Ecto neural progenitor cell (in vitro differentiated cells): ENCODE measurements at regions not wholly inside any gene's neighbourhood (a gene's known extent, or its start where the extent isn't known, plus 50 kb on each side); places are given as distances from the start of the nearest gene placed in this dataset.

Experiments
- DNase-seq: peaks from one replicate; pipeline ENCODE4 v3.0.0-alpha.2; 2018; ENCODE audit warnings: low spot score

DNA sequence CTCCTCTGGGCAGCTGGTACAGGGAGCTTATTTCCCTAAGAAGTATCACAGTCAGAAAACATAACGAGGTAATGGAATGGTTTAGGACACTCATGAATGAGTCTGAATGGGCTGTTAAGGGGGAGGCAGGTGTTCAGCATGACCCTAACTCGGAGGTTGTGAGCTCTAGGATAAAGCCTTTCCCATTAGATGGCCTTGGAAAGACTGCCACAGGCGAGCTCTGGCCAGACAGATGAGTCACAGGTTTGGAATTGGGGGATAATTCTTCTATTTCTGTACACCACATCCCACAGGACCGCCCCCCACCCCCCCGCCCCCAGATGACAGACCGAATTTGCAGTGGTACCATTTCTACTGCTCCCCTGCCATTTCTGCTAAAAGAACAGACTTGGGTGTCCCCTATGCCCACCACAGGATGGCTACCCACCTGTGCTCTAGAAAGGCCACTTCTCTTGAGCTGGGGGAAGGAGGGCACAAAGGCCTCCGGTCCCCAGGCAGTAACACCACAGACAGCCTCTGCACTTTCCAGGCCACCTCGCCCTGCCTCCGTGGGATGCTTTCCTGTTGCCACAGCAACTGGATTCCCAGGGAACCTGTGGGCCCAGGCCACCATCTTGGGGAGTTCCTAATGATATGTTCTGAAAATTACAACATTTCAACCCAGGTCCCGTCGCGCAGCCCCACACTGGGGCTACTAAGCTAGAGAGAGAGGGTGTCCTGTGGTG lies 76.7 kb downstream of the TRIM29 start:
- peak; percentile 54 for DNase-seq

- DNase-seq: no peak
Measured at GRCh38 chr11:120060512-120060911, 77.4 kb downstream of the TRIM29 start.

DNA sequence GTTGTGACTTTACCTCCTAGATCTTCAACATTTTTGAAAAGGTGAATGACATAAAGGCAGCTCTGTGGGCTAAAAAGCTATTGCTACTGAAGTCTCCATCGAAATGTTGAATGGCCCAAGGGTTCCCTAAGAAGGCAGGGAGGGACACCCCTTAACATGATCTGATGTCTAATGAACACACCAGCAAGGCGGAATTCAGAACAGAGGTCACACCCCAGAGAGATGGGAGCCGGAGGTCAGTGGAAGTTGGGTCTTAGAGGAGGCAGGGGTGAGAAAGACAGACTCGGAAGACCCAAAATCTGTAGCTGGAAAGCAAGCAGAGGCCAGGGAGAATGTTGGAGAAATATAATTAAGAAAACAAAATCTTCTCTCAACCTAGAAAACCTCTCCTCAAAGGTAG lies 79.0 kb downstream of the TRIM29 start:
- DNase-seq: no peak

DNA sequence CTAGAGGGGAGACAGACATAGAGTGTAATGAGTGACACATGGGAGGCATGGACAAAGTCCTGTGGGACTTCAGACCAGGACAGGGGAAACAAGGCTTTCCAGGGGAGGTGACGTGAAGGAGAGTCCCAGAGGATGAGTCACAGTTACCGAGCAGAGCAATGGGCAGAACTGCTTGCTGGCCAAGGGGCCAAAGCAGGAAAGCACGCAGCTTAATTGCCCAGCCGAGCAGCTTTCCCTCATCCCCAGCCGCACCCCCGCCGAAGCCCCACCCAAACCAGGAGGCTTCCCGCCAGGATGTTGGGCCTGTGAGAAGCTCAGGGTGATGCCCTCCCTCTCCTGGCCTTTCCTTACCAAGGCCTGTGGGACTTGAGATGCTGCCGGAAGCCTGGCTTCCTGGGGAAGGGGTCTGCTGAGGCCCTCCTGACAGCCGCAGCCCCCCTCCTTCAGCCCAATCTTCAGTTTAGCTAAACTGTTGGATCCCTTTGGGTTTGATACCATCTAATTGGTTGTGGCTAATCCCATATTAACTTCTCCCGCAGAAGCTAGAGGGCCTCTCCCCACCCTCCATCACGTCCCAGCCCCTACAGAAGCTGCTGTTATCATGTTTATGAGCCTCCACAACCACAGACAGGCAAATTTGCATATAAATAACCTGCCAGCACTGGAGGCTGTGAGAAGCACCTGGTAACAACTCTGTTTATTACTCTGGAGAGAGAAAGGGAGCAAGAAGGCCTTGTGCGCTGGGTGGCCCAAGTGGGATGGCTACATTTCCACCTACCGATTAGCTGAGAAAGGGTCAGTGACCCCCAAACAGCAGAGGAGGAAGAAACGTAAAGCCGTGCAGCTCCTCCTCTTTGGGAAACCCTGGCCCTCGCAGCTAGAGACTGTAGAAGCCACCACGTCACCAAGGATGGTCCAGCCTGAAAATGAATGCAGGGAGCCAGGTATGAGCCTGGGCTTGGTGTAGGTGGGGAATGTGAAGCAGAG lies 80.0 kb downstream of the TRIM29 start:
- peak; percentile 60 for DNase-seq

GRCh38 chr11:120057028-120057330 lies 80.9 kb downstream of the TRIM29 start:
- peak; percentile 41 for DNase-seq

DNA sequence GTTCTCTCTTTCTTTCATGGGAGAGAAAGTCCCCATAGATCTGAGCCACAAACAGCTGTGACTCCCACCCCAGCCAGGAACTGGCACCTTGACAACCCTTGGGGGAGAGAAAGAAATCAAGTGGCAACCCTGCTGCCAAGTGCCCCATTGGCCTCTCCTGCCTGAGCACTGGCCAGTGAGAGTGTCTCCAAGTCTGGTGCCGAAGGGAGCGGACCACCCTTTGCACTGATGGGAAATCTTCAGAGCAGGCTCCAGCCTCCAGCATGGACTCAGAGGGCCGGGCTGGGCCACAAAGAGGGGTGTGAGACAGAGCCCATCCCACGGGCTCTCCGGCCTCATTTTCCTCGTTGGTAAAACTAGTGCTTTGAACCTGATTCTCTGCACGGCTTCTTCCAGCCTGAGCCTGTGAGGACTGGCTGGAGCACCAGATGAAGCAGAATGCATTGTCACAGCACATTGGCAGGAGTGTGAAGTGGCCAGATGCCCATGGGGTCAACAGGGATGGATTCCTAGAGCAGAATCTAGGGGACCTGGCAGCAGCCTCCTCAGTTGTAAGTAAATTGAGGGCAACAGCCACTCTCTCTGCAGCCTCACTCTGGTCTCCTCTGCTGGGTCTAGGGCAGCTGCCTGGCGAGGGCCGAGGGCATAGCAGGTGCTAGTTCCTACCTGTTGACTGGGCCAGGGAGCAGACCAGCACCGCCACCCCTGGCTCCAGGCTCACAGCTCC lies 81.4 kb downstream of the TRIM29 start:
- DNase-seq: peak; percentile 43

- peak; percentile 44 for DNase-seq
Measured at GRCh38 chr11:120055646-120056045, 82.3 kb downstream of the TRIM29 start.

DNA sequence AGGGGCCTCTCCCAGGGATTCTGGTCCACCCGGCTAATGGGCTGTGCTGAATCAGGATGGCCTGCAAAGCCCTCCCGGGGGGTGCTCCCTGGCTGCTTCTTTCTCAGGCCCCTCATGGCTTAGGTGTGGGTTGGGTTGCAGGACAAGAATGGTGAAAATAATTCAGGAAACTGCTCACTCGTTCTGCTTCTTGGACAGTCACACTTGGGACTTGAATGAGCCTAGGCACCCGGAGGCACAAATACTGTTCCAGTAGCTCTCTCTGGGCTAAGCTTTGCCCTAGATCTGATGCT lies 83.2 kb downstream of the TRIM29 start:
- DNase-seq: peak; percentile 18

DNA sequence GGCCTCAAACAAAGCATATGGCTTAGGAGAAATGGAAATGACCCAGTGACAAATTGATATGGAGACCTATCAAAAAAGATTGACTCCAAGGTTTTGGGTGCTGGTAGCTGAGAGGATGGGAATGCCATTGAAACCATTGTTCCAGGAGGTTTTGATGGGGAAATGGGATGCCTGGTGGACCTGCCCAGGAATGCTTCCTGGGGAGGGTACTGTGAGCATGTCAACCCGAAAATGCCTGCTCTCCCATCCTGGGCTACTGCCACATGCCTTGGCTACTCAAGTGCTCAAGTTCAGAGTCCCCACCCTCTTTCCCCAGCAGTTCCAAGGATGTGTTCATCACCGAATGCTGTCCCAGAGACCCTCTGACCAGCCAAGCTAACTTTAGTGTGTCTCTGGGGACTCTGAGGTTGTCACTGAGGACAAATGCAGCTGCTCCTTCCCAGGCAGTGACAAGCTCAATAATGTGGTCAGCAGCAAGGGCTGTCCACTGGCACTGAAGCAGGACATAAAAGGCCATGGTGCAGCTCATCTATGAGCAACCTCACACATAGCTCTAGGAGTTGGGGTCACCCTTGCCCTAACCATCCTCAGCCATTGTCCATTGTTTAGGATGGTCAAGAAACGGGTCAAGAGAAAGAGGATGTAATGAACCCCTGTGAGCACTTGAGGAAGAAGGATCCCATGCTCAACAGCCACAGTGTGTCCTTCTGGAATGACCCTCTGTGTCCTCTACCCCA lies 83.7 kb downstream of the TRIM29 start:
- peak; percentile 18 for DNase-seq

- DNase-seq: peak; percentile 17
Measured at GRCh38 chr11:120052196-120052775, 85.6 kb downstream of the TRIM29 start.

GRCh38 chr11:120044011-120044675 lies 93.8 kb downstream of the TRIM29 start:
- peak; percentile 19 for DNase-seq

DNA sequence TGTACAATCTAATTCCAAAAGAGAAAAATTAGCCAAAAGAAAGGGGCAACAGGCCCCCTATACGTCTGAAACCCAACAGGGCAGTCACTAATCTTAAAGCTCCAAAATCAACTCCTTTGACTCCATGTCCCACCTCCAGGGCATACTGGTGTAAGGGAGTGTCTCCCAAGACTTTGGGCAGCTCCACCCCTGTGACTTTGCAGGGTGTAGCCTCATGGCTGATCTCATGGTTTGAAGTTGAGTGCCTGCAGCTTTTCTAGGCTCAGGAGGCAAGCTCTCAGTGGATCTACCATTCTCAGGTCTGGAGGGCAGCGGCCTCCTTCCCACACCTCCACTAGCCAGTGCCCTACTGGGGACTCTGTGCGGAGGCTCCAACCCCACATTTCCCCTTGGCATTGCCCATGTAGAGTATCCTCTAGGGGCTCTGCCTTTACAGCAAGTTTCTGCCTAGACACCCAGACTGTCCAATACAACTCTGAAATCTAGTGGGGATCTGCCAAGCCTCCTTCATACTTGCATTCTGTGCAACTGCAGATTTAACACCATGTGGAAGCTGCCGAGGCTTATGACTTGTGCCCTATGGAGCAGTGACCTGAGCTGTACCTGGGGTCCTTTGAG lies 94.5 kb downstream of the TRIM29 start:
- peak; percentile 24 for DNase-seq

DNA sequence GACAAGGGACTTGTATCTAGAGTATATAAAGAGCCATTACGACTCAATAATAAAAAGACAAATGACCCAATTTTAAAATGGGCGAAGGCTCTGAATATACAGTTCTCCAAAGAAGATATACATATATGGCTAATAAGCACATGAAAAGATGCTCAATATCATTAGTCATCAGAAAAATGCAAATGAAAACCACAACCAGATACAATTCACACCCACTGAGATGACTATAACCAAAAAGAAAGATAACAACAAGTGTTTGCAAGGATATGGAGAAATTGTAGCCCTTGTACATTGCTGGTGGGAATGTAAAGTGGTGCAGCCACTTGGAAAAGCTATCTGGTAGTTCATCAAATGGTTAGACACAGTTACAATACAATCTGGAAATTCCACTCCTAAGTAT lies 96.3 kb downstream of the TRIM29 start:
- DNase-seq: no peak

- peak; percentile 37 for DNase-seq
Measured at GRCh38 chr11:120040151-120040840, 97.6 kb downstream of the TRIM29 start.

GRCh38 chr11:120039039-120039438 lies 98.9 kb downstream of the TRIM29 start:
- no peak for DNase-seq

DNA sequence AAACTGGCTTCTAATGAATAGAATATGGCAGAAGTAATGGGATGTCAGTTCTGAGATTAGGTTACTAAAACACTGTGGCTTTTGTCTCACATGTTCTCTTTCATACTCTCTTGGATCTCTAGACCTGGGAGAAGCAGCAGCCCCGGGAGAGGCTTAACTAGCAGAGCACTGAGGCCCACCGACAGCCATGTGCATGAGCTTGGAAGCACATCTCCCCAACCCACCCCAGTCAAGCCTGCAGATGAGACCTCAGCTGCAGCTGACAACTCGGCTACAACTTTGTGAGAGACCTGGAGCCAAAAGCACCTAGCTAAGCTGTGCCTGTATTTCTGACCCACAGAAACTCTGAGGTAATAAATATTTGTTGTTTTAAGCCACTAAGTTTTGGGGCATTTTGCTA lies 100.8 kb downstream of the TRIM29 start:
- peak; percentile 11 for DNase-seq

DNA sequence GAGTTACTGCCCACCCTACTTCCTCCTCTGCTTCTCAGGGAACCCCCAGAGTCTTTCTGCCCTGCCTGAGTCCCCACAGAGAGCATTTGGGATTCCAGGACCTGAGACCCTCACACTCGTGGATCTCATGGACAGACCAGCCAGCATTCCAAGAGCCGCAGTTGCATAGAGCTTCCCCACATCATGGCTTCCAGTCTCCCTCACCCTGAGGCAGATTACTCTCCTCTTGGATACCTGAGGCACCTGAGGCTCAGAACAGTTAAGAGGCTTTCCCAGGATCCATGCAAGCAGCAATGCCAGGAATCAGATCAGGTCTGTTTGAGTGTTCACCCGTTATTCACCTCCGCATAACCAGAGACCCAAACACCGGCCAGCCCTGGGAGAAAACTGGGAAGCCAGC lies 102.2 kb downstream of the TRIM29 start:
- DNase-seq: peak; percentile 24

DNA sequence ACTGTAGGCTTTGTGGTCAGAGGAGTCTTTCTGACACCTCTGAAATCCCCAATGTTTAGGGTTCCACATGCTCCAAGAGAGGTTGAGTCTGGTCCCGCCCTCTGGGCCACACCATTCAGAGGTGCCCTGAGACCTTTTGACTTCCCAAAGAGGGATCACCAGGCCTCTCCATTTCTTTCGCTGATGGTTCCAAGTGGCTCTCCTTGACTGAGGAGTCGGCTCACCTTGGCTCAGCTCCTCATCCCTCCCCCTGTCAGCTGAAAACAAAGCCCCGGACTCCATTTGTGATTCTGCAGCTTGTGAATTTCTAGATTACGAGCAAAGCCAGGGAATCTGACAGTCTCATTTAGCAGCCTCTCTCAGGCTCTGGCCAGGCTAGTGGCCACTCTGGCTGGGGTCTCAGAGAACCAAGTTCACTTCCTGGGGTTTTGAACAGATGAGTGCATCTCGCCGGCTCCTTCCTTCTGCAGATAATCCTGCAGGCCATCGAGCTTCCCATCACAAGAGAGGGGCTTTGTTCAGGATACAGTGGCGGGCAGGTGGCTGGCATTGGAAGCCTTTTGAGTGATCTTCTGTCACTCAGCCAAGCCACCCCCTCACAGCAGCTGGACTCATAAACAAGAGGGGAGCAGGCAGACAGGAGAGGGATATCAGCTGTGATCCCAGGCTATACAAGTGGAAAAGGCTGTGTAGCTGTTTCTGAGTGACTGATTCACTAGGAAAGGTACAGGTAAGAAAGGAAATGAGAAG lies 102.9 kb downstream of the TRIM29 start:
- peak; percentile 41 for DNase-seq

DNA sequence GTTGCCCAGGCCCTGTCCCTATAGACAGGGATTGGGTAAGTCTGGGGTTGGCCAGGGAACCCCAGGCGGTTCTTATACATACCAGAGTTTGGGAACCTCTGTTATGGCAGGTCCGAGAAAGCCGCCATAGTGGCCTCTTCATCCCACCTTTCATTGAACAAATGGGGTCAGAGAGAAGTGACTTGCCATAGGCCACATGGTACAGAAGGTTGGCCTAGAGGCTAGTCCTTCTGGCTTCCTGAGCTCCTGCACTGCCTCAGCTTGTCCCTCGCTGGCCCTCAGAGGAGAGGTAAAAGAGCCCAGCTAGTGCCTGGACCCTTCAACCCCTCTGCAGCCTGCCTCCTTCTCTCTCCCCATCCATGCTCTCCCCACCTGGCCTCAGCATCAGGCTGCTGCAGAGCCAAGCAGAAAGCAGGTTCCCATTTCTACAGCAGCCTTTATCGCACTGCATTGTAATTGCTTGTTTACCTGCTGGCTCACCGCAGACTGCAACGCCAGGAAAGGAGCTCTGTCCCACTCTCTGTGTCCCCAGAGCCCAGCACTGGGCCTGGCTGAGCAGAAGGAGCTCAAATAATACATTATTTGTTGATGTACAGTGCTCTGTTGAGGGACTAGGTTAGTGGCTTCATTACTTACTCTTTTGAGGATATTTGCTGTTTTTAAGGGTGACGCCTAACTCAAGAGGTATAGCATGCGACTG lies 103.6 kb downstream of the TRIM29 start:
- DNase-seq: peak; percentile 38
